DMS114 treated with DMSO at 0.1 percent for 48 hours (cell line): ENCODE measurements at regions not wholly inside any gene's neighbourhood (a gene's known extent, or its start where the extent isn't known, plus 50 kb on each side); places are given as distances from the start of the nearest gene placed in this dataset.
"Not testable (repeated sequence)": the region's sequence is repeated elsewhere in the genome, so short reads cannot be mapped to it uniquely, and the experiment has no call there.

Experiments
- DNase-seq: peaks from one replicate; lab custom pipeline; 2025; ENCODE audit not compliant: unreplicated experiment; lab: John Stamatoyannopoulos, UW

GRCh38 chr18:11468617-11469016, 140.8 kb upstream of the SLC35G4 start:
- no peak for DNase-seq

GRCh38 chr18:11468120-11468519, 141.3 kb upstream of the SLC35G4 start:
- no peak for DNase-seq

GRCh38 chr18:11467611-11468010, 141.8 kb upstream of the SLC35G4 start:
- DNase-seq = no peak

- DNase-seq = no peak
Observed at GRCh38 chr18:11464129-11464528, 145.3 kb upstream of the SLC35G4 start.

- DNase-seq = no peak
Observed at GRCh38 chr18:11458447-11458846, 150.9 kb upstream of the SLC35G4 start.

- not testable (repeated sequence) for DNase-seq
Observed at GRCh38 chr18:11457853-11458252, 151.5 kb upstream of the SLC35G4 start.

GRCh38 chr18:11454040-11454439, 155.4 kb upstream of the SLC35G4 start:
- DNase-seq = no peak

- DNase-seq = not testable (repeated sequence)
Observed at GRCh38 chr18:11444169-11444568, 165.2 kb upstream of the SLC35G4 start.

- DNase-seq = no peak
Observed at GRCh38 chr18:11437046-11437445, 172.3 kb upstream of the SLC35G4 start.

GRCh38 chr18:11432360-11432811, 177.0 kb upstream of the SLC35G4 start:
- DNase-seq = no peak

GRCh38 chr18:11429876-11430275, 179.5 kb upstream of the SLC35G4 start:
- DNase-seq = no peak

GRCh38 chr18:11425211-11425610, 184.2 kb upstream of the SLC35G4 start:
- no peak for DNase-seq

- DNase-seq = no peak
Observed at GRCh38 chr18:11419338-11419737, 190.1 kb upstream of the SLC35G4 start.

- DNase-seq = no peak
Observed at GRCh38 chr18:11412811-11413210, 196.6 kb upstream of the SLC35G4 start.

- no peak for DNase-seq
Observed at GRCh38 chr18:11411048-11411447, 198.3 kb upstream of the SLC35G4 start.

- no peak for DNase-seq
Observed at GRCh38 chr18:11408555-11409065, 200.8 kb upstream of the SLC35G4 start.

GRCh38 chr18:11407940-11408339, 201.5 kb upstream of the SLC35G4 start:
- no peak for DNase-seq

- no peak for DNase-seq
Observed at GRCh38 chr18:11405804-11406203, 203.6 kb upstream of the SLC35G4 start.

- no peak for DNase-seq
Observed at GRCh38 chr18:11400703-11401102, 208.7 kb upstream of the SLC35G4 start.

- DNase-seq = no peak
Observed at GRCh38 chr18:11398625-11399024, 210.8 kb upstream of the SLC35G4 start.

GRCh38 chr18:11392980-11393885, 216.2 kb upstream of the SLC35G4 start:
- no peak for DNase-seq

GRCh38 chr18:11392292-11392691, 217.1 kb upstream of the SLC35G4 start:
- DNase-seq = no peak

GRCh38 chr18:11391661-11392060, 217.7 kb upstream of the SLC35G4 start:
- DNase-seq = no peak
